ENCODE measurements at regions not wholly inside any gene's neighbourhood (a gene's known extent, or its start where the extent isn't known, plus 50 kb on each side); places are given as distances from the start of the nearest gene placed in this dataset.

- ChIA-PET POLR2A (interaction anchor here (1.7 kb wide), 1 partner anchor 12 kb away, joined by 4 read pairs; no protein-coding TSS in a partner anchor), CTCF (ENCODE audit: unreplicated experiment) (no interaction called here)
- no peaks in the 10 kb centered on the region for H3K9me2 ChIP-seq (ENCODE audit: insufficient read depth, low read length)
- intact Hi-C loops (cut with micrococcal nuclease; ENCODE audit: unreplicated experiment): no loop called here
- DNase-seq (ENCODE audit: low spot score): no peak
- H3K4me3 ChIP-seq (ENCODE audit: low read depth, low read length, poor library complexity, severe bottlenecking): no peak overlapping the region
- no peak overlapping the region for H3K27ac ChIP-seq (ENCODE audit: low read depth, low read length, poor library complexity, severe bottlenecking)
- H3K9me3 ChIP-seq (ENCODE audit: low read length): no peaks in the 10 kb centered on the region
- H3K79me2 ChIP-seq (ENCODE audit: insufficient read depth, low read depth, low read length): no peaks in the 10 kb centered on the region
- no peak overlapping the region for H3K4me2 ChIP-seq (ENCODE audit: low read length)
- H3K4me1 ChIP-seq (ENCODE audit: insufficient read depth, low read length, poor library complexity, severe bottlenecking): no peaks in the 10 kb centered on the region
- BruUV-seq (replicated peaks): no TSS peak
- no peak for TF ChIP-seq CTCF (conservative IDR thresholded peaks at IDR 0.05; ENCODE audit: low read length)
- TF ChIP-seq EZH2phosphoT487 (IDR thresholded peaks at IDR 0.05; ENCODE audit: borderline replicate concordance, low read depth, low read length): no peak
- H4K20me1 ChIP-seq (ENCODE audit: insufficient read depth, low read length): no peaks in the 10 kb centered on the region
- H3K36me3 ChIP-seq (ENCODE audit: insufficient read depth, low read length): no peaks in the 10 kb centered on the region
- H2AFZ ChIP-seq (ENCODE audit: low read length): no peak overlapping the region
These were observed 246.5 kb upstream of the PLSCR5 start for GRCh38 chr3:146851665-146852064.

- no peaks in the 10 kb centered on the region for H3K79me2 ChIP-seq (ENCODE audit: insufficient read depth, low read depth, low read length)
- H3K9me3 ChIP-seq (ENCODE audit: low read length): no peaks in the 10 kb centered on the region
- BruUV-seq (replicated peaks): no TSS peak
- DNase-seq (ENCODE audit: low spot score): no peak
- no peaks in the 10 kb centered on the region for H4K20me1 ChIP-seq (ENCODE audit: insufficient read depth, low read length)
- intact Hi-C loops (cut with micrococcal nuclease; ENCODE audit: unreplicated experiment): no loop called here
- H3K36me3 ChIP-seq (ENCODE audit: insufficient read depth, low read length): no peaks in the 10 kb centered on the region
- no peaks in the 10 kb centered on the region for H3K9me2 ChIP-seq (ENCODE audit: insufficient read depth, low read length)
- H2AFZ ChIP-seq (ENCODE audit: low read length): no peak overlapping the region
- CTCF ChIA-PET (ENCODE audit: unreplicated experiment): no interaction called here
- no peak overlapping the region for H3K4me3 ChIP-seq (ENCODE audit: low read depth, low read length, poor library complexity, severe bottlenecking)
- no peak overlapping the region for H3K27ac ChIP-seq (ENCODE audit: low read depth, low read length, poor library complexity, severe bottlenecking)
- no peak overlapping the region for H3K4me2 ChIP-seq (ENCODE audit: low read length)
- POLR2A ChIA-PET: interaction anchor here (0.9 kb wide), 1 partner anchor 8 kb away, joined by 3 read pairs; no protein-coding TSS in a partner anchor
- no peaks in the 10 kb centered on the region for H3K4me1 ChIP-seq (ENCODE audit: insufficient read depth, low read length, poor library complexity, severe bottlenecking)
- no peak for TF ChIP-seq CTCF (conservative IDR thresholded peaks at IDR 0.05; ENCODE audit: low read length)
- no peak for TF ChIP-seq EZH2phosphoT487 (IDR thresholded peaks at IDR 0.05; ENCODE audit: borderline replicate concordance, low read depth, low read length)
These were observed 240.2 kb upstream of the PLSCR5 start for GRCh38 chr3:146845361-146845760.

- no peaks in the 10 kb centered on the region for H3K9me2 ChIP-seq (ENCODE audit: insufficient read depth, low read length)
- no peak overlapping the region for H3K4me2 ChIP-seq (ENCODE audit: low read length)
- H2AFZ ChIP-seq (ENCODE audit: low read length): no peak overlapping the region
- H3K27ac ChIP-seq (ENCODE audit: low read depth, low read length, poor library complexity, severe bottlenecking): no peak overlapping the region
- H3K9me3 ChIP-seq (ENCODE audit: low read length): no peaks in the 10 kb centered on the region
- no peaks in the 10 kb centered on the region for H3K36me3 ChIP-seq (ENCODE audit: insufficient read depth, low read length)
- DNase-seq (ENCODE audit: low spot score): no peak
- TF ChIP-seq EZH2phosphoT487 (IDR thresholded peaks at IDR 0.05; ENCODE audit: borderline replicate concordance, low read depth, low read length): no peak
- no peak for TF ChIP-seq CTCF (conservative IDR thresholded peaks at IDR 0.05; ENCODE audit: low read length)
- BruUV-seq (replicated peaks): no TSS peak
- intact Hi-C loops (cut with micrococcal nuclease; ENCODE audit: unreplicated experiment): no loop called here
- H3K79me2 ChIP-seq (ENCODE audit: insufficient read depth, low read depth, low read length): no peaks in the 10 kb centered on the region
- no peak overlapping the region for H3K4me3 ChIP-seq (ENCODE audit: low read depth, low read length, poor library complexity, severe bottlenecking)
- CTCF ChIA-PET (ENCODE audit: unreplicated experiment): no interaction called here
- H4K20me1 ChIP-seq (ENCODE audit: insufficient read depth, low read length): no peaks in the 10 kb centered on the region
- POLR2A ChIA-PET: no interaction called here
- no peaks in the 10 kb centered on the region for H3K4me1 ChIP-seq (ENCODE audit: insufficient read depth, low read length, poor library complexity, severe bottlenecking)
These were observed 238.3 kb upstream of the PLSCR5 start for GRCh38 chr3:146843476-146843875.

Data from OCI-LY7 (cell line).